Hematopoietic multipotent progenitor cell (in vitro differentiated cells): ENCODE measurements at regions not wholly inside any gene's neighbourhood (a gene's known extent, or its start where the extent isn't known, plus 50 kb on each side); places are given as distances from the start of the nearest gene placed in this dataset.

Source experiments
- DNase-seq, 3 donors: peaks; one replicate each; pipeline ENCODE4 v3.0.0-alpha.2; 2011 to 2015; ENCODE audit warnings: low read depth in 2 of 3, low spot score in 2 of 3

GRCh38 chr3:102741694-102742093 lies 306.9 kb downstream of the ZPLD1 start:
- no peak for DNase-seq

- DNase-seq, result no peak
Measured at GRCh38 chr3:102745881-102746280, 311.1 kb downstream of the ZPLD1 start.

GRCh38 chr3:102747611-102748010 lies 312.8 kb downstream of the ZPLD1 start:
- no peak for DNase-seq

- no peak for DNase-seq
Measured at GRCh38 chr3:102748646-102749045, 313.8 kb downstream of the ZPLD1 start.

- DNase-seq, result no peak
Measured at GRCh38 chr3:102750322-102750721, 315.5 kb downstream of the ZPLD1 start.

DNA sequence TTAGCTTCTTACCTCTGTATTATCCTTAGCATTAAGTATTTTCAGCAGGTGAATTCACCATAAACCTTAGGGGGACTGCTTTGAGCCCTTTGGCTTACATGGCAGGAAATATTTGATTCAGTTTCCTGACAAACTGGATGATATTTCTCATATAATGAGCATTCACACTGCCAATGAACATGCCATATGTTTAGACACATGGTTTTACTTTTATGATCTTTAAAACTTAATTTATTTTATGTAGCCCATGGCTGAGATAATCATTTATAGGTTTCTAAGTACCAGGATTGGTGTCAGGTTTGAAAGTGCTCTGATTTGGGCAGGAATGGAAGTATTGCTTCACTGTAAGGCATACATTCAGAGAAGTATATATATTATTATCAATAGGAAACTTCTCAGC lies 319.1 kb downstream of the ZPLD1 start:
- no peak for DNase-seq

DNA sequence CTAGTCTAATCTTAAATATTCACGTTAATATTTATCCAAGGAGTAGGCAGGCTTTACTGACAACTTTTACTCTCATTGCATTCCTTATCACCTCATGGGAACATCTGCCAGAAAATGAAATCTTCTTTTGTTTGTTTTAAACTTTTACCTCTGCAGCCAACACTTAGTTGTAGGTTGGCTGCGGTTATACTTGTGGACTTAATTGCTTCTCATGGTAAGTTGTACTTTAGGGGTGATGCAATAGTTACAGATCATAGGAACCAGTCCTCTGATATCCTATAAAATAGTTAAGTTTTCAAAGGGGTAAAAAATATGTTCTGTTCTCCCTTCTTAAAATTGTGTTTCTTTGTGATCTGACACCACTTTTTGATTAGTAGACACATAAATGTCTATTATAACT lies 321.9 kb downstream of the ZPLD1 start:
- DNase-seq, result no peak

DNA sequence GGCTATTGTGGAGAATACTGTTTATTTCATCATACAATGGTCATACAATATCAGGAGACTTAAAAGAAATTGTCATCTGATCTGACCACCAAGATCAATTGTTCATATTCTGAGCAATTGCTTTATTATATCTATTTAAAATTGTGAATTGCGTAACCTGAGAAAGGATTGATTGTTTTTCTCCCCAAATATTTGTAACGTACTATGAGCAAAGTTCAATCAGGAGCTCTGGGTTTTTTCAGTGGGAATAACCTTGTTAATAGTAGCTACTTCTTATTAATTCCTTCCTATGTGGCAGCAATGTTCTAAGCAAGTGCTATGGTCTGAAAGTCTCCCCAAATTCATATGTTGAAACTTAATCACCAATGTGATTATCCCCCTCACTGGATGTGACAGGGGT lies 323.1 kb downstream of the ZPLD1 start:
- no peak for DNase-seq

DNA sequence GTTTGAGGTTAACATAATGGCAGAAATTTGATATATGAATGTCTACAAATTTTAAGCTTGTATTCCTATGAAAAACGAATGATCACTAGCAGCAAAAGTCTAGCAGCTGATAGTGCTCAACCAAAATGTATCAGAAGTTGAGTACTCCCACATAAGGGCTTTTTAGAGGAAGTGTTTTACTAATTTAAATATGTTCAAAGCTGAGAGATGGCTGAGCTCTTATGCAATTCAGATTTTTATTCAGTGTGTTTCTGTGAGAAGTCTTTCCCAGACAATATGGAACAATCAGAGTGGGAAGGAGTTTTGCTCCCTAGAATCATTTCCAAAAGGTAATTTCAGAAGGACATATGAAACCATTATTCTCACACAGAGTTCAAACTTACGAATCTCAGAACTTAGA lies 327.0 kb downstream of the ZPLD1 start:
- DNase-seq, result no peak

- no peak for DNase-seq
Measured at GRCh38 chr3:102790747-102791325, 356.0 kb downstream of the ZPLD1 start.

DNA sequence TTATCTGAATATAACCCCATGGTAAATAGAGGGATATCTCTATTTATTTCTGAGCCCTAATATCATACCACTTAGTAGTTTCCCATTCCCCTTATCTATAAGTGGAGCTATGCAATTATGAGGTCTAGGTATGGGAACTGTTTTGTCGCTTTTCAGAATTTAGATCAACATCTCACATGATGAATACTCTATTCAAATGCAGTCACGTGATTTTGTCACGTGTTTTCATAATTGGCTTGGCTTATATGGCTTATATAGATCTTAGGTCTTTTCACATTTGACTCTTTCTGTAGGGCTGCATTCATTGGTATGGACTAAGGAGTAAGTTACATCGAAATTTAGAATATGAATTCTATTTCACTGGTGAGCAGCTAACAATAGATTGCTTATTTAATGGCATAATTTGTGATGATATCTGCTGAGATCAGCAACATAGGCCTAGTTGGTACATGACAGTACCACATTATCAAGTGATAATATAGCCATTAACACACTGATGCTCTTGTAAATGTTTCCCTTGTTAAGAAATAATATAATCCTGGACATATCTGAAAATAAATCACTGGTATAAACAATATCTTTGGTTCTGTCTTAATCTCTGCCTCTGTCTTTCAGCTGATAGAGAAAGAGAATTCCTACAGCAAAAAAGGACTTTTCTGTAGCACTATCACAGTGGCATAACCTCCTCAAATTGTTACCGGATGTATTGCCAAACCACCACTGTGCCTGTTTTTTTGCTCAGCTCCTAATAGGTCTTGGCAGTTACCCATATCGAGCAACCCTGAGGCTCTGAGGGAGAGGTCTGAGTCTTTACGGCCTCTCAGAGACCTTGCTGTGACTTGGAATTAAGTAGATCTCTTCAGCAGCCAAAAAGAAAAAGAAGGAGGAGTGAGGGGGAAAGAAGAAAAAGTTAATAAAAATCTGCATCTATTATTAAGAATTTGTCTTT lies 357.1 kb downstream of the ZPLD1 start:
- DNase-seq, result no peak

- DNase-seq, result no peak
Measured at GRCh38 chr3:102796804-102797203, 362.0 kb downstream of the ZPLD1 start.

DNA sequence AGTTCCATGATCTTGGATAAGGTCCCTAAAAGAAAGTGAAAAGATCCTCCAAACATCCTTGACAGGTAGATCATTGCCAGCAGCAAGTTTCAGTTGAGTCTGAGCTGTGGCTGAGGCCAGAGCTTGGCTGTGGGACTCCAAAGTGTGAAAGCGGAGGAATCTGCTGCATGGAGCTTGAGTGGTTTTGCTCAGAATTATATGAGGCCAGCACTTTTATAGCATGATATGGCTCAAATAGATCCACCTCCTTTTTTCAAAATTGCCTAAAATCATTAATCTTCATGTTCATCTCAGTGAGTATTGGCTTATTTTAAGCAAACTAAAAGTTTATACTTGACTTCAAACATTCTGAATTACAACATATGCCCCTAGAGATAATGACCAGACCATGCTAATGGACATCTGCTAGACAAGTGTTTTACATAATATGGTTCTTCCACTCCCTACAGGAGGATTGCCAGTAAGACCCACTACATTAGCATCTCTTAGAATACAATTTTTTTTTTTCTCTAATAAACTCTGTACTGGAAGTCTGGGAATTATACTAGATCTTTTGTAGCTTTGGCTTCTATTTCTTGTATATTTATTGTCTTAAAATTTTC lies 368.1 kb downstream of the ZPLD1 start:
- DNase-seq, result no peak

DNA sequence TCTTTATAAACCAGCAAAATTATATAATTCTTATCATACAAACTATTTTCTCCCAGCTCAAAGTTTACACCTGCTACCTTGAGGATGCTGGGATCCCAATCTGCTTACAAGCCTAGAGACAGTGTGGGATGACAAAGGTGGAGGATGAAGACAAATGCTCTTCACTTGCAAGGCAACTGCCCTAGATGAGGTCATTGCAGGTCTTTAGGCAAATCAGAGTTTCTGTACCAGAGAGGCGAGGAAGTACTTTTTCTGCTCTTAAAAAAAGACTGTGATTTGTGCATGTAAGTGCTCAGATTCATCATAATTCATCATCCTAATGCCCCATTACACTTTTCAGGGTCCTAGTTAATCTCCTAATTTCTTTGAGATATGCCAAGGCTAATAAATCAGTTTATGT lies 376.1 kb downstream of the ZPLD1 start:
- DNase-seq, result no peak

DNA sequence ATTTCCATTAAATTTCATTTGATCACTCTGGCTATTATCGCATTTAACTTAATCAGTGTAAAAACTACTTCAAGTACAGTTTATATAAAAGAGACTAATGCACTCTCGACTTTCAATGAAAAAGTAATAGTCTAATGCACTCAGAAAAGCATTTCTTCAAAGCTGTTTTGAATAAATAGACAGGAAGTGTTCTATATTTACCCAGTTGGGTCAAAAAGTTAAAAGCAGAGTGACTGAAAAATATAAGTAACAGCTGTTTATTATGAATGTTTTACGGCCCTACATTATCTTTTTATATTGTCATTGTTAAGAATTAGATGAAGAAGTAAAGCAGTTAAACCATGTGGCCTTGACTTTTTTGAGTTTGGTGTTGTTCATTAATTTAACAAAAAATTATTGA lies 391.8 kb downstream of the ZPLD1 start:
- DNase-seq, result no peak

DNA sequence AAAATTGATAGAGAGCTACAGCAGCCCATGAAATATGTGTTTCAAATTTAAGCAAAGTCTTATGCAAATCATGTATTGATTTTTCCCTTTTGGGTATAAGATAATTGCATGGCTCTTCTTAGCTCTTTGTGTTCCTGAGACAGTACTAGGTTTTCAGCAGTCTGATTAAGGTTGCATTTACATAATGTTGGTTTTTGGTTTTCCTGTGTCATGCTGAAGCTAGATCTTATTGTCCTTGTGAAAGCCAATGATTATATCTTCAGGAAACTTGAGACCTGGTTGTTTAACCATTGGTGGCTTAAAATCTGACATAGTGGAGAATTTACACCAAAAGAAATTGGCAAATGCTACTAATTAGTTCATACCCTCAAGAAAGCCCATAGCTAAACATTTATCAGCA lies 392.6 kb downstream of the ZPLD1 start:
- DNase-seq, result no peak

GRCh38 chr3:102830415-102830814 lies 395.6 kb downstream of the ZPLD1 start:
- no peak for DNase-seq

- DNase-seq, result no peak
Measured at GRCh38 chr3:102841866-102842265, 407.1 kb downstream of the ZPLD1 start.

DNA sequence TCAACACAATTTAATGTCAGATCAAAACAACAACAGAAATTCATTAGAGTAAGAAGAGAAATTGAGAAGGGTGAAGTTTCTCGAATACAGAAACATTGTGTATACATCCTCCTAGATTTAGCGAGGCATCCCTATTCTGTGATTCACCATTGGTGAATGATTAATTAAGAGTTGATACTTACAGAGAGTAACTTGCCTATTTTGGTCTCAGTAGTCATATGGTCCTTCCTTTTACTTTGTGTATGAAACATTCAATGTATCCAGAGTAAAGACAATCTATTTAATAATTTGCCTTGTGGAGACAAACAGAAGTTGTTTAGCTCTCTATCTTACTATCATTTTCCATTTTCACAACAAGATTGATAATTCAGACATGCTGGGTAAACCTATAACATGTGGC lies 432.0 kb downstream of the ZPLD1 start:
- DNase-seq, result no peak

GRCh38 chr3:102883515-102883914 lies 448.7 kb downstream of the ZPLD1 start:
- no peak for DNase-seq

DNA sequence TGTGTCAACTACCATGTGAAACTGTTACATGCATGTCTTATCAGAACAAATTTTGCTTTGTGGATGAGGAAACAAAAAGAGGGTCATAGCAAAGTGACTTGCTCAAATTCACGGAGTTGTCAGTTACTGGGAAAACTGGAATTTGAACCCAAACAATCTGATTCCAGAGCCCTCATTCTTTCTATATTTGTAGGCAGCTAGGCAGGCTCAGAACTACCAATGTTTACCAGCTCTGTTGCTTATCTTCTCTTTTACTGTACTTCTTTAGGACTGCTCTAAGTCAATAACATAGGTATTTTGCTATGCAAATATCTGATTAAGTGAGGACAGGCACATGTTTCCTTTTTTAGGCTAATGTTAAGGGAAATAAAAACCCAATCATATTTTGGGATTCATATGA lies 450.5 kb downstream of the ZPLD1 start:
- no peak for DNase-seq

- DNase-seq, result no peak
Measured at GRCh38 chr3:102887431-102887830, 452.6 kb downstream of the ZPLD1 start.
